ENCODE measurements at regions not wholly inside any gene's neighbourhood (a gene's known extent, or its start where the extent isn't known, plus 50 kb on each side); places are given as distances from the start of the nearest gene placed in this dataset.

DNA sequence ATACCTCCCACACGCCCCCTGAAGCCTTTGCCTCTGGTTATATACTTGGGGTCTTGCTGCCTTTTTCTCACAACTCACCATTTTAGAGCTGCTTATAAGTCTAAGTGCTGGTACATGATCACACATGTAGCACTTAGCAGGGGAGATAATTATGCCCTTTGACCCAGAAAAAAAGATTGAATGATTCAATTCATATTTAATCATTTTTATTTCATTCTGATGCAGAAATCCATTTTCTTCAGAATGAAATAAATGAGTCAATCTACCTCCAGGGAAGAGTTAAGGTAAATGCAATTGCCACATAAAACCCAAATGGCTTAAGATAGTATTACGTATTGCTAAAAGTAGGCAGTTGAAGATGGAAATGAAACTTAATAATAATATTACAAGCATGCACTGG lies 414.6 kb upstream of the PRICKLE1 start:
- TF ChIP-seq, protein P1, sequence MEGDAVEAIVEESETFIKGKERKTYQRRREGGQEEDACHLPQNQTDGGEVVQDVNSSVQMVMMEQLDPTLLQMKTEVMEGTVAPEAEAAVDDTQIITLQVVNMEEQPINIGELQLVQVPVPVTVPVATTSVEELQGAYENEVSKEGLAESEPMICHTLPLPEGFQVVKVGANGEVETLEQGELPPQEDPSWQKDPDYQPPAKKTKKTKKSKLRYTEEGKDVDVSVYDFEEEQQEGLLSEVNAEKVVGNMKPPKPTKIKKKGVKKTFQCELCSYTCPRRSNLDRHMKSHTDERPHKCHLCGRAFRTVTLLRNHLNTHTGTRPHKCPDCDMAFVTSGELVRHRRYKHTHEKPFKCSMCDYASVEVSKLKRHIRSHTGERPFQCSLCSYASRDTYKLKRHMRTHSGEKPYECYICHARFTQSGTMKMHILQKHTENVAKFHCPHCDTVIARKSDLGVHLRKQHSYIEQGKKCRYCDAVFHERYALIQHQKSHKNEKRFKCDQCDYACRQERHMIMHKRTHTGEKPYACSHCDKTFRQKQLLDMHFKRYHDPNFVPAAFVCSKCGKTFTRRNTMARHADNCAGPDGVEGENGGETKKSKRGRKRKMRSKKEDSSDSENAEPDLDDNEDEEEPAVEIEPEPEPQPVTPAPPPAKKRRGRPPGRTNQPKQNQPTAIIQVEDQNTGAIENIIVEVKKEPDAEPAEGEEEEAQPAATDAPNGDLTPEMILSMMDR (IDR thresholded peaks at IDR 0.05) = no peak
- Mint-ChIP-seq H3K9me3 (peaks cover 3% of the 10 kb centered on the region; the same call in 1 of the 2 replicates), H3K27ac (no peak overlapping the region), H3K27me3 (ENCODE audit: insufficient read depth) (no peaks in the 10 kb centered on the region), H3K4me3 (no peak overlapping the region), H3K36me3 (ENCODE audit: low read depth) (no peaks in the 10 kb centered on the region), H3K4me1 (ENCODE audit: low read depth) (no peaks in the 10 kb centered on the region)
- DNase-seq = no peak

DNA sequence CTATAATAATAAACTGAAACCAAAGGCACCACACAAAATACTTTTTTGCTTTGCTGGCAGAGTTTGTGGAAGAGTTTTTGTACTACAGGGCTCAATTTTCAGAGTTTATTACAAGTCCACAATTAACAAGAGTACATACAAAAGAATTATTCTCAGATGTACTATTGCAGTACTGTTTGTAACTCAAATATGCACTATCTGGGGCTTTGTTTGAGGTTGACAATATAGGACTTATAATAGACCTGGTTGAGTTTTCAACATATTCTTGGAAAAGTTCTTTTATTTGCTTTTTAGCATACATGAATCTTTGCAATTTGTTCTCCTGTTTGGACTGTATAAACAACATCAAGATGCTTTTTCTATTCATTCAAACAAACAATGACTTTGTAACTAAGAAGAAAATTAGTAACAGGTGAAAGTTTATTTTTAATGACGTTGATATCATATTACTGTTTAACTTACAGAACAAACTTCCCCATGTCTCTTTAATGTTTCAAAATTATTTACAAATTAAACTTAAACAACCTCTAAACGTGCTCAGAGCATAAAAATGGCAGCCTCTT lies 407.4 kb upstream of the PRICKLE1 start:
- TF ChIP-seq, protein P1 (IDR thresholded peaks at IDR 0.05) = no peak
- H3K27ac Mint-ChIP-seq = no peak overlapping the region

DNA sequence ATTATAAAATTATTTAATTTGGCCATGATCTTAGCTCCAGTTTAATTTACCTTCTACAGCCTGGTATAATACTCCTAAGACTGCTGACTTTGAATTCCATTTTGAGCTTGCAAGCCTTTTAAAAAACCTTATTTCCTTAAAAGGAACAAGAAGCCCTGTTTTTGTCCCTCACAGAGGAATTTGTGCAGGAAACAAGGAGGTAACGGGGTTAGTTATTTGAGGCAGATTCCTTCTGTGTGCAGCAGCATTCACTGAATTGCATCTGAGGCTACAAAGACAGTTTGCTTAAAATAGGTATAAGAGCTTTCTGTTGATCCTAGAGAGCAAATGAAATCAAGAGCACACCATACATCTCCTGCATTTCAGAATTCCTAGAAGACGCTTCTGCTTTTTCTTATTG lies 403.3 kb upstream of the PRICKLE1 start:
- no peak for DNase-seq
- Mint-ChIP-seq H3K4me3 (no peak overlapping the region), H3K9me3 (peaks cover 10% of the 10 kb centered on the region; the same call in 1 of the 2 replicates), H3K4me1 (ENCODE audit: low read depth) (no peaks in the 10 kb centered on the region), H3K27me3 (ENCODE audit: insufficient read depth) (no peaks in the 10 kb centered on the region; the same call in 1 of the 2 replicates), H3K27ac (no peak overlapping the region), H3K36me3 (ENCODE audit: low read depth) (no peaks in the 10 kb centered on the region)
- TF ChIP-seq, protein P1 (IDR thresholded peaks at IDR 0.05) = no peak

More for the DNA sequence above, 407.4 kb upstream of the PRICKLE1 start:
- Mint-ChIP-seq H3K4me3 (no peak overlapping the region), H3K4me1 (ENCODE audit: low read depth) (no peaks in the 10 kb centered on the region), H3K36me3 (ENCODE audit: low read depth) (no peaks in the 10 kb centered on the region), H3K27me3 (ENCODE audit: insufficient read depth) (no peaks in the 10 kb centered on the region; the same call in none of the 2 replicates), H3K9me3 (peaks cover 10% of the 10 kb centered on the region; the same call in 1 of the 2 replicates)
- DNase-seq = no peak

DNA sequence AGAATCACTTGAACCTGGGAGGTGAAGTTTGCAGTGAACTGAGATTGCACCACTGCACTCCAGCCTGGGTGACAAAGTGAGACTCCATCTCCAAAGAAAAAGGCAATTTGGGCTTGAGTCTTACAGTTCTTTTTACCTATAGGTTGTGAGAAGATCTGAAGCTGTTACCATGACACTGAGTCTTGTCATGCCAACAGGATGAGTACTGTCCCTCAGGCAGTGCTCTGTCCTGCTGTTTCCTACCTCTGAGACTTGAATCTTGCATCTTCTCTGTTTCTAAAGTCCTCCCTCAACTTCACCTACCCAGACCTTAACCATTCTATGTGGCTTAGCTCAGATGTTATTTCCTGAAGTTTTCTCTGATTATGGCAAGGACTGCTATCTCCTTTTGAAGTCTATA lies 400.8 kb upstream of the PRICKLE1 start:
- H3K9me3 Mint-ChIP-seq = peaks cover 10% of the 10 kb centered on the region
- no peak overlapping the region for H3K27ac Mint-ChIP-seq
- H3K4me3 Mint-ChIP-seq = no peak overlapping the region
- H3K27me3 Mint-ChIP-seq (ENCODE audit: insufficient read depth) = no peaks in the 10 kb centered on the region; the same call in none of the 2 replicates
- no peaks in the 10 kb centered on the region for H3K36me3 Mint-ChIP-seq (ENCODE audit: low read depth)
- TF ChIP-seq, protein P1 (IDR thresholded peaks at IDR 0.05) = no peak
- no peaks in the 10 kb centered on the region for H3K4me1 Mint-ChIP-seq (ENCODE audit: low read depth)
- DNase-seq = no peak

DNA sequence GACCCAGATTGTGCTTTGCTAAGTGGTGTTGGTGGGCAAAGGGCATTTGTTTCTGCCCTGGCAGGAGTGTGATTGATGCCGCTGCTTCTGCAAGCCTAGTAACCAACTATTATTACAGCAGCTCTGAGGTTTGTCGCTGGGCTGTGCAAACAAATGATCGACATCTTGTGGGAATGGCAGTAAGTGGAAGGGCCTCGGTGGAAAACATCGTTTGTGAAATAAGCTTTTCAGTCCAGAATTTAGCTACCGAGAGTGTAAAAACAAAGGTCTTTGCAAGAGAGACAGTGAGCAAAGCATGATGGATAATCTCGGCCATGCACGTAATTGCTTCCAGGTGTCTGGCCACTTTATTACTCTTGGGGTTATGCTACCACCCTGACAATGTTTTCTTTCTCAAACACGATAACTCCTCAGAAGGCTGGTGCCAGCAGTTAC lies 397.7 kb upstream of the PRICKLE1 start:
- peaks cover 2% of the 10 kb centered on the region for H3K27me3 Mint-ChIP-seq (ENCODE audit: insufficient read depth)
- H3K9me3 Mint-ChIP-seq = no peaks in the 10 kb centered on the region; the same call in none of the 2 replicates
- H3K4me1 Mint-ChIP-seq (ENCODE audit: low read depth) = no peaks in the 10 kb centered on the region
- H3K4me3 Mint-ChIP-seq = no peak overlapping the region
- H3K36me3 Mint-ChIP-seq (ENCODE audit: low read depth) = no peaks in the 10 kb centered on the region
- TF ChIP-seq, protein P1 (IDR thresholded peaks at IDR 0.05) = no peak
- no peak overlapping the region for H3K27ac Mint-ChIP-seq
- DNase-seq = no peak
